ENCODE measurements at regions not wholly inside any gene's neighbourhood (a gene's known extent, or its start where the extent isn't known, plus 50 kb on each side); places are given as distances from the start of the nearest gene placed in this dataset.
"Not testable (repeated sequence)": the region's sequence is repeated elsewhere in the genome, so short reads cannot be mapped to it uniquely, and the experiment has no call there.

- Histone ChIP-seq H4K20me1 (ENCODE audit: insufficient read depth, low read length) (no peaks in the 10 kb centered on the region), H3K79me2 (ENCODE audit: insufficient read depth, low read length) (no peaks in the 10 kb centered on the region), H3K27me3 (ENCODE audit: insufficient read depth, low read length) (no peaks in the 10 kb centered on the region), H3K4me2 (ENCODE audit: insufficient read depth, low read length) (no peak overlapping the region), H3K9me3 (ENCODE audit: low read depth, low read length) (no peaks in the 10 kb centered on the region), H3K27ac (ENCODE audit: low read depth, low read length) (no peak overlapping the region), H3K4me1 (ENCODE audit: insufficient read depth, low read length) (peaks cover 13% of the 10 kb centered on the region), H3K36me3 (ENCODE audit: insufficient read depth, low read length) (no peaks in the 10 kb centered on the region), H2AFZ (ENCODE audit: low read length) (no peak overlapping the region), H3K4me3 (ENCODE audit: insufficient read depth, low read length) (no peak overlapping the region)
- no peak for DNase-seq (ENCODE audit: insufficient read length, low spot score, missing footprints)
- TF ChIP-seq, protein P1, sequence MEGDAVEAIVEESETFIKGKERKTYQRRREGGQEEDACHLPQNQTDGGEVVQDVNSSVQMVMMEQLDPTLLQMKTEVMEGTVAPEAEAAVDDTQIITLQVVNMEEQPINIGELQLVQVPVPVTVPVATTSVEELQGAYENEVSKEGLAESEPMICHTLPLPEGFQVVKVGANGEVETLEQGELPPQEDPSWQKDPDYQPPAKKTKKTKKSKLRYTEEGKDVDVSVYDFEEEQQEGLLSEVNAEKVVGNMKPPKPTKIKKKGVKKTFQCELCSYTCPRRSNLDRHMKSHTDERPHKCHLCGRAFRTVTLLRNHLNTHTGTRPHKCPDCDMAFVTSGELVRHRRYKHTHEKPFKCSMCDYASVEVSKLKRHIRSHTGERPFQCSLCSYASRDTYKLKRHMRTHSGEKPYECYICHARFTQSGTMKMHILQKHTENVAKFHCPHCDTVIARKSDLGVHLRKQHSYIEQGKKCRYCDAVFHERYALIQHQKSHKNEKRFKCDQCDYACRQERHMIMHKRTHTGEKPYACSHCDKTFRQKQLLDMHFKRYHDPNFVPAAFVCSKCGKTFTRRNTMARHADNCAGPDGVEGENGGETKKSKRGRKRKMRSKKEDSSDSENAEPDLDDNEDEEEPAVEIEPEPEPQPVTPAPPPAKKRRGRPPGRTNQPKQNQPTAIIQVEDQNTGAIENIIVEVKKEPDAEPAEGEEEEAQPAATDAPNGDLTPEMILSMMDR (IDR thresholded peaks at IDR 0.05; ENCODE audit: extremely low read depth, low read depth, low read length): no peak
Measured at GRCh38 chr5:167296661-167297060, 994.8 kb upstream of the WWC1 start.

- not testable (repeated sequence) for DNase-seq (ENCODE audit: insufficient read length, low spot score, missing footprints); H3K36me3 ChIP-seq (ENCODE audit: insufficient read depth, low read length); H3K27ac ChIP-seq (ENCODE audit: low read depth, low read length); H3K4me2 ChIP-seq (ENCODE audit: insufficient read depth, low read length); H2AFZ ChIP-seq (ENCODE audit: low read length); H3K27me3 ChIP-seq (ENCODE audit: insufficient read depth, low read length); H3K4me3 ChIP-seq (ENCODE audit: insufficient read depth, low read length); H3K79me2 ChIP-seq (ENCODE audit: insufficient read depth, low read length); H3K9me3 ChIP-seq (ENCODE audit: low read depth, low read length); H4K20me1 ChIP-seq (ENCODE audit: insufficient read depth, low read length)
- H3K4me1 ChIP-seq (ENCODE audit: insufficient read depth, low read length): peaks cover 13% of the 10 kb centered on the region
Measured at GRCh38 chr5:167299861-167300260, 991.6 kb upstream of the WWC1 start.

GRCh38 chr5:167303582-167303981 is 987.9 kb upstream of the WWC1 start:
- TF ChIP-seq, protein P1 (IDR thresholded peaks at IDR 0.05; ENCODE audit: extremely low read depth, low read depth, low read length): no peak
- no peak for DNase-seq (ENCODE audit: insufficient read length, low spot score, missing footprints)
- Histone ChIP-seq H3K36me3 (ENCODE audit: insufficient read depth, low read length) (no peaks in the 10 kb centered on the region), H3K4me1 (ENCODE audit: insufficient read depth, low read length) (no peaks in the 10 kb centered on the region), H3K27ac (ENCODE audit: low read depth, low read length) (no peak overlapping the region), H3K27me3 (ENCODE audit: insufficient read depth, low read length) (no peaks in the 10 kb centered on the region), H4K20me1 (ENCODE audit: insufficient read depth, low read length) (no peaks in the 10 kb centered on the region), H3K79me2 (ENCODE audit: insufficient read depth, low read length) (no peaks in the 10 kb centered on the region), H3K9me3 (ENCODE audit: low read depth, low read length) (no peaks in the 10 kb centered on the region), H3K4me2 (ENCODE audit: insufficient read depth, low read length) (no peak overlapping the region), H2AFZ (ENCODE audit: low read length) (no peak overlapping the region), H3K4me3 (ENCODE audit: insufficient read depth, low read length) (no peak overlapping the region)

DNA sequence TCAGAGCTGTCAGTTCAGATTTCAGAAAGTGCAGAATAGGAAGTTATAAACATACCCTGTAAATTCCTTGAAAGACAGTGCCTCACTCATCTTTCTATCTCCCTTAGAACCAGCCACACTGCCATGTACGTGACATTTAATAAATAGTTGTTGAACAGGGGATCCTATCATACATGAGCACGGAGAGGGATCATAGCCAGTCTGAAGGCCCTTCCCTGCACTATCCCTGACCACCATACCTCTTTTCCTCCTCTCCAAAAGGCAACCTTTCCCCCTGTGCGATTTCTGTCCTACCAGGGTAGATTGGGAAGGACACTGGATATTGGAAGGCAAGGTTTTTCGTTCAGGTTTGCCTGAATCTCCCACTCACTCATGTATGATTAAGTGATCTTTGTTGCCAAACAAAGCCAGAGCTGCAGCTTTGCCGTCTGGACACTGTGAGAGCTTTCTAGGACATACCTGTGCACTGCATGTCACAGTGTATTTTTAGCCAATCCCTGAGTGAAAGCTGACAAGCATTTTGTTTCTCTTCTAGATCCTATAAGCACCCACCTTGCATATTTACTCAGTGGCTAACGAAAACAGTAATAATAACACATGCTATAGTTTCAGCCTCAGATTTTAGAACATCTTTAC is 986.5 kb upstream of the WWC1 start:
- no peak overlapping the region for H3K27ac ChIP-seq (ENCODE audit: low read depth, low read length)
- no peaks in the 10 kb centered on the region for H3K27me3 ChIP-seq (ENCODE audit: insufficient read depth, low read length)
- TF ChIP-seq, protein P1 (IDR thresholded peaks at IDR 0.05; ENCODE audit: extremely low read depth, low read depth, low read length): no peak
- no peak overlapping the region for H3K4me2 ChIP-seq (ENCODE audit: insufficient read depth, low read length)
- H3K4me1 ChIP-seq (ENCODE audit: insufficient read depth, low read length): no peaks in the 10 kb centered on the region
- no peaks in the 10 kb centered on the region for H3K9me3 ChIP-seq (ENCODE audit: low read depth, low read length)
- no peaks in the 10 kb centered on the region for H4K20me1 ChIP-seq (ENCODE audit: insufficient read depth, low read length)
- no peak overlapping the region for H2AFZ ChIP-seq (ENCODE audit: low read length)
- no peaks in the 10 kb centered on the region for H3K36me3 ChIP-seq (ENCODE audit: insufficient read depth, low read length)
- no peak overlapping the region for H3K4me3 ChIP-seq (ENCODE audit: insufficient read depth, low read length)
- H3K79me2 ChIP-seq (ENCODE audit: insufficient read depth, low read length): no peaks in the 10 kb centered on the region
- no peak for DNase-seq (ENCODE audit: insufficient read length, low spot score, missing footprints)
